Stimulated activated CD8-positive, alpha-beta memory T cell treated with anti-CD3 and anti-CD28 coated beads, Interleukin-7, amount 100 ng/mL, for 48 hours (primary cell): ENCODE measurements at regions not wholly inside any gene's neighbourhood (a gene's known extent, or its start where the extent isn't known, plus 50 kb on each side); places are given as distances from the start of the nearest gene placed in this dataset.

Source experiments
- DNase-seq, 2 donors: peaks; one replicate each; pipeline ENCODE4 v3.0.0-alpha.2; 2020; ENCODE audit warnings: low read depth in 1 of 2; ENCODE audit errors: extremely low read depth in 1 of 2

- DNase-seq: no peak
Observed at GRCh38 chr14:49994951-49995561, 102.2 kb downstream of the ARF6 start.

DNA sequence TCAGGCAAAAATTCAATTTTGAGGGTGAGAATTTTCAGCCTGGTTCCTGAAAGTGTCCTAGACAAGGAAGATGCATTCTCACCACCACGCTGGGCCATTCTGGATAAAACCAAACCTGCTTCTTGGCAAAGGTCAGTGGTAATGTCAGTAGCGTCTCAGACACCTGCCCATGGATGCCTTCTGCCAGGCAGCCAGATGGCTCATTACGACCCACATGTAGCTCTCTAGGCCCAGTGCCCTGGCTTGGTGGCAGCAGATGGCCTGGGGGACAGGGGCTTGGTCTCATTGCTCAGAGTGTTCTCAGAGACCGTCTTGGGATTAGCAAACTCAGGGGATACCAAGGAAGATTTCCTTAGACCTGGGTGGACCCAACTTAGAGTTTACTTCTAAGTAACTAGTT lies 105.1 kb downstream of the ARF6 start:
- DNase-seq: no peak

- peak; percentile 73 to 87 for DNase-seq
Observed at GRCh38 chr14:49999146-49999761, 106.4 kb downstream of the ARF6 start.

GRCh38 chr14:49999826-50000379 lies 107.0 kb downstream of the ARF6 start:
- DNase-seq: no peak

DNA sequence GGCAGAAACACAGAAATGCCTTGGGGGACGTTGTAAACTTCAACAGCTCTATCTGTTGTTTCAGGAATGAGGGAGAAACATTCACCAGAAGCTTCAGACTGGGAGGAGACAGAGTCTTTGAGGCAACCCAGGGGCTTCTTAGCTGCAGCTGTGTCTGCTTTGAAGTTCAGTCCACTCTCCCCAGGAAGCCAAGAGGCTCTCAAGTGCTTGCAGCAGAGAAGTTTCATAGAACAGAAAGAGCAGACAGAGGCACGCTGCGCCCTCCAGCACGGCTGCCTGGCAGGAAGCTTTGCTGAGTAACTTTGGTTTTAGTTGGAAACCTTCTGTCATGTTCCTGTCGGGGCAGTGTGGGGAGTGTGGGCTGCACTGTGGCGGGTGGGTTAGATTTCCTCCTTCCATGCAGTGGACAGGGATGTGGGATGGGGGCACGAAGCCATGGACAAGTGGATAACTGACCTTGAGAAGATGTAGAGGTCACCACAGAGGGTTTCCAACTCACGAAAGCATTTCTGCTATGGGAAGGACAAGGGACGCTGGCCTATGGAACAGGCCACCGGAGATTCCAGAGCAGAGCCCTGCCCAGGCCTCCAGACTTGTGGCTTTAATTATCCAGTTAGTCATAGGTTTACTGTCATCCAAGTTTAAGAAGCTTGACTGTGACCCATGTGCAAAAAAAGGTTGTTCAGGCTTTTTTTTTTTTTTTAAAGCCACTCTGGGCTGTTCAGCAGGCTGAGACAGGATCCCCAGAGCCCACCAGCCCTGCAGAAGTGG lies 107.7 kb downstream of the ARF6 start:
- DNase-seq: peak; percentile 64 to 86

DNA sequence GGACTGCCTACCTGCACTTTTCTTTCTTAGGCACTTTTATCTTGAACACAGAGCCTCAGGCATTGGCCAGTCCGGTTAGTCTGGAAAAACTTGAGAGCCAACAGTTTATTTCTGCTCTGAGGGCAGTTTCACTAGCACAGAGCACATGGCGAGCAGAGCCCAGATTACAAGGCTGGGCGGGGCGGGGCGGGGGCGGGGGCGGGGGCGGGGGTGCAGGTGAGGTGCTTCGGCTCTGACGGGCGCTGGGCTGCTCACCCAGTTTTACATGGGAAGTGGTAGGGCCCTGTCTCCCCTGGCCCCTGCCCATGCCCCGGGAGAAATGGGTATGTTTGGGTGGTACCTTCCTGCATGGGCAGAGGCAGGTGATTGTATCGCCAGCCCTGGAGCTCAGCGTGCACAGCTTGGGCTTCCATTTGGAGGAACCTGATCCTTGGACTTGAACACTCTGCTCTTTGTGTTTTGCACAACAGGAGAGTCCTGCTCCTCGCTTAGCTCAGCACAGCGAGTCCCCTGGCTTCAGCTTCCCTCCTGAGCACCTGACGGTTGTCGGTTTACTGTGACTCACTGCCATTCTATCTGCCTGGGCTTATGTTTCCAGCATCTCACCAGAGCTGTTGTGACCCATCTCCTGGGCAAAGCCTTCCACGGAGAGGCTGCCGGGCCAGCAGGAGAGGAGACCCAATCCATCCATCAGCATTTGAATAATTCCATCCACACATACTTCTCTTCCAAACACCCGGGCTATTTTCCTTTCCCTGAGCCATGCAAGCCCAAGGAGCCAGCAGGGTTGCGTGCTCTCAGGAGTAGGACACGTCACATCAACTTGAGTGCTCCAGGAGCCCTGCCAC lies 108.5 kb downstream of the ARF6 start:
- peak; percentile 50 to 66 for DNase-seq

DNA sequence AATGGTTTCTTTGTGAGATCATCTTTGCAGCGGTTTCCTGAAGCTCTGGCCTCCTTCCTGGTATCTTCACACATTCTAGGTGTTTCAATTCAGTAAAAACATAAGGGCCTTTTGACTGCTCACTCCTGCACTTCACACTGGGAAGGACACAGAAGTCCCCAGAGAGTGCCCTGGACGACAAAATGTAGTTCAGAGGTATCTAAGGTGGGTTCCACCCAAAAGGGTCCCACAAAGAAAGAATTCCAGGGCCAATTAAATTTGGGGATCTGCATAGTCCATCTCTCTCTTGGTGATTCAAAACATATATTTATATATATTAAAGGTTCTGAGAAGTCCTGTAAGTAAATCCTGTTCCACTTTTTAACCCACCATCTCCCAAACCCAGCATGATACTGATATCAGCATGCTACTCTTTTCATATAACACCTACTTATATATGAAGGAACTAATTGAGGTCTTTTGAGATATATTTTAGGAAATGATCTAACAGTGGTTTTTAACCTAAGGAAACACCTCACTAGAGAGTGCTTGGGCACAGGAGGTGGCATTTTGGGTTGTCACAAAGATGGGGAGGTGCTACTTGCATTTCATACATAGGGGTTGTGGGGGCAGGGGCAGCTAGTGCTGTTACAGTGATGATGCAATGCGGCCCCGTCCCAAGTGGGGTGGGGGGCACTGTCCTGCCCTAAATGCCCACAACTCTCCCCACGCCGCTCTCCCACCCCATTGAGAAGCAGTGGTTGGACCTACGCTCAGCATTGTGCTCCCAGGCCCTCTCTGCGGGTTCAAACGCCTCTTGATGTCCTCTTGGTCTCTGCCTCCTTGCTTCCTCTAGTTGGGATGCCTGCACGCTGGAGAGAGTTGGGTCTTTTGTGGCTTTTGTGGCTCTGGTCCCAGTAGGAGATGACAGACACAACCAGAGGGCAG lies 109.4 kb downstream of the ARF6 start:
- peak; percentile 47 to 75 for DNase-seq

DNA sequence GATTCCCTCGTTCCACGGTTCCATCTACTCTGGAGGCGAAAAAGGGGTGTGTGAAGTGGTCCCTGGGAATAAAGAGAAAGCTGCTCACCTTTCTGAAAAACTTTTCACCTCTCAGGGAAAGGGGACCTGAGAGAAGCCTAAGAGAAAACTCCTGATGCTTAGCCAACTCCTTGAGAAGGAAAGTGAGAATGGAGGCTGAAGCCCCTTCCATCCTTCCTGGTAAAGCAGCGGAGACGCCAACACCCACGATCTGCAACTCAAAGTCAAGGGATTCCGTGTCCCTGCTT lies 110.0 kb downstream of the ARF6 start:
- DNase-seq: no peak

GRCh38 chr14:50003213-50004021 lies 110.5 kb downstream of the ARF6 start:
- DNase-seq: peak; percentile 74 to 80

DNA sequence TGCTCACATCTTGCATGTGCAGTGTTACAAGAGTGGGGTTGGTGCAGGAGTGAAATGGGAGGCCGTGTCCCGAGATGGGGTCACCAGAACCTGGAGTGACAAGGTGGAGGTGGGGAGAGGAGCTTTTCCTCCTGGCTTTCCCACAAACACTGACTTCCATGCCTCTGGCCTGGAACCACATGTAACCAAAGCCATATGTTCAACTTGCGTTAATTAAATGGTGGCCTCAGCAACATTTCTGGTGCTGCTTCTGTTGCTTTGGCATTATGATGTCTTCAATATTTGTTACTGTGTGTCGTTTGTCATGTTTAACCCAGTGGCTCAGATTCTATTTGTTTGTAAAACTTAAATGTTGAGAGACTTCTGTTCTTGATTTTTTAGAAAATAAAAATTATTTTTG lies 110.2 kb downstream of the VCPKMT start:
- no peak for DNase-seq

GRCh38 chr14:50007123-50007903 lies 109.1 kb downstream of the VCPKMT start:
- DNase-seq: no peak

DNA sequence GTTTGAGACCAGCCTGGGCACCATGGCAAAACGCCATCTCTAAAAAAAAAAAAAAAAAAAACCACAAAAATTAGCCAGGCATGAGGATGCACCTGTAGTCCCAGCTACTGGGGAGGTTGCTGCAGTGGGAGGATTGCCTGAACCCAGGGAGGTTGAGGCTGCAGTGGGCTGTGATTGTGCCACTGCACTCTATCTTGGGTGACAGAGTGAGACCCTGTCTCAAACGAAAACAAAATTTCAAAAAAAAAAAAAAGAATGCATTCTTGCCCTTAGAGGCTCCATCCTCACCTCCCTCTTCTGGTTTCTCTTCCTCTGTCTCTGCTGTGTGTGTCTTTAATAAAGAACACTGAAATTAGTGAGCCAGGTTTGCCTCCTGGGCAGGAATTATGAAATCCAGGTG lies 107.8 kb downstream of the VCPKMT start:
- no peak for DNase-seq

- DNase-seq: no peak
Observed at GRCh38 chr14:50008974-50009373, 107.4 kb downstream of the VCPKMT start.

DNA sequence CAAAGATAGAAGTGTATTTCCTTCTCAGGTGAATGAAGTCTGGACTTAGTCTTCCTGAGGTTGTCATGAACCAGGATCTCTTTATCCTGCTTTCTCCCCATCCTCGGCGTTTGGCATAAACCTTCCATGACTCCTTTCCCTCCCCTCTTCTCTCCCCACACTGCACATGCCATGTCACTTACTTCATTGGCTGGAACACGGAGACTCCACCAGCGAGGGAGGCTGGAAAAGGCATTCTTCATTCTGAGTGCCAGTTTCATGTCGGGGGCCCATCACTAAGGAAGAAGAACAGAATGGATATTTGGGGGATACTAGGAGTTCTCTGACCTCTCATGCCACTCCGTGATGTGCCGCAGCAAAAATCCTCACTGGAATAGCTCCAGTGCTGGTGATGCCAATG lies 105.6 kb downstream of the VCPKMT start:
- DNase-seq: no peak

DNA sequence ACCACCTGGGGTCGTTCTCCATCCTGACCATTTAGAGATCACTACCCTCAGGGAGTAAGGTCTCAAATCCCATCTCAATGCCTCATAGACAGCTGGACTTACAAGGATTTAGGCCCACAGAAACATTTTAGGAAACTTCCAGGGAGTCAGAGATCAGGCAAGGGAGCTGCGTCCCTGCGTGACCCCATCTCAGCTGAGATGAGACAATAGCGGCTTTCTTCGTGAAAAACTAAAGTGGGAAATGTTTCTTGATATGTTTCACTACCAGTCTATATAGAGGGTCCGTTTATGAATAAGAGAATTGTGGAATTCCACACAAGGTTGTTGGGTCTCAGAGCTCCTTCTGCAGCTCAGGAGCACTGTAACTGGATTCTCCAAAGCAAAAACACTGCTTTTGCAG lies 105.1 kb downstream of the VCPKMT start:
- no peak for DNase-seq

GRCh38 chr14:50012644-50013043 lies 103.7 kb downstream of the VCPKMT start:
- DNase-seq: no peak

- no peak for DNase-seq
Observed at GRCh38 chr14:50013198-50013918, 103.0 kb downstream of the VCPKMT start.

- DNase-seq: no peak
Observed at GRCh38 chr14:50013934-50014333, 102.4 kb downstream of the VCPKMT start.
